NT2/D1 (cell line): ENCODE measurements at regions not wholly inside any gene's neighbourhood (a gene's known extent, or its start where the extent isn't known, plus 50 kb on each side); places are given as distances from the start of the nearest gene placed in this dataset.
"Not testable (repeated sequence)": the region's sequence is repeated elsewhere in the genome, so short reads cannot be mapped to it uniquely, and the experiment has no call there.

ENCODE experiments used
- YY1 ChIP-seq: IDR thresholded peaks from 2 replicates; pipeline ENCODE4 v1.6.1; 2011; ENCODE audit not compliant: insufficient read length, insufficient read depth
- ZNF274 ChIP-seq: IDR thresholded peaks from 2 replicates; pipeline ENCODE4 v1.6.1; 2011; ENCODE audit warnings: mild to moderate bottlenecking, low read depth, low read length

DNA sequence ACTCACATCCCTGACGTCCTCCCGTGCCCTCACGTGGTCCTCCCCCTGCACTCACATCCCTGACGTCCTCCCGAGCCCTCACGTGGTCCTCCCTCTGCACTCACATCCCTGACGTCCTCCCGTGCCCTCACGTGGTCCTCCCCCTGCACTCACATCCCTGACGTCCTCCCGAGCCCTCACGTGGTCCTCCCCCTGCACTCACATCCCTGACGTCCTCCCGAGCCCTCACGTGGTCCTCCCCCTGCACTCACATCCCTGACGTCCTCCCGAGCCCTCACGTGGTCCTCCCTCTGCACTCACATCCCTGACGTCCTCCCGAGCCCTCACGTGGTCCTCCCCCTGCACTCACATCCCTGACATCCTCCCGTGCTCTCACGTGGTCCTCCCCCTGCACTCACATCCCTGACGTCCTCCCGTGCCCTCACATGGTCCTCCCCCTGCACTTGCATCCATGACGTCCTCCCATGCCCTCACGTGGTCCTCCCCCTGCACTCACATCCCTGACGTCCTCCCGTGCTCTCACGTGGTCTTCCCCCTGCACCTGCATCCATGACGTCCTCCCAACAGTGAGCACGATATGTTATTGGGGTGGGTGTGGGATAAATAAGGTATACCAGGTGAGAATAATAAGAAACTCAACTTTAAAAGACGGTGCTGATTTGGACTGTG lies 57.0 kb upstream of the SAMD11 start:
- TF ChIP-seq YY1, ZNF274: not testable (repeated sequence)
